HG03457 (cell line): ENCODE measurements at regions not wholly inside any gene's neighbourhood (a gene's known extent, or its start where the extent isn't known, plus 50 kb on each side); places are given as distances from the start of the nearest gene placed in this dataset.

ENCODE experiments used
- ATAC-seq: cut with Tn5 transposase; IDR thresholded peaks from one replicate; pipeline ENCODE4 v1.9.1; 2021; ENCODE audit warnings: moderate number of reproducible peaks; ENCODE audit not compliant: unreplicated experiment

DNA sequence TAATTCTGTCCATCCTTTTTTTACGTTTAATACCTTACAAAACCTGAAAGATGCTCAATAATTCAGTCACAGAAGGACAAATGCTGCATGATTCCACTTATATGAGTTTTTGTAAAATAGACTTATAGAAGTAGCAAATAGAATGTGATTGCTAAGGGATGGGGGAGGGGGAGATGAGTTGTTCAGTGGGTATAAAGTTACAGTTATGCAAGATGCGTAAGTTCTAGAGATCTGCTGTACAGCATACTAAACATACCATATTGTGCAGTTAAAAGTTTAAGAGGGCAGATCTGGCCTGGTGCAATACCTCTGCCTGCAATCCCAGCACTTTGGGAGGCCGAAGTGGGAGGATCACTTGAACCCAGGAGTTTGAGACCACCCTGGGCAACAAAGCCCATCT lies 78.8 kb downstream of the TET3 start:
- ATAC-seq, result no peak

GRCh38 chr2:74065456-74065855 lies 80.7 kb downstream of the TET3 start:
- ATAC-seq, result no peak

DNA sequence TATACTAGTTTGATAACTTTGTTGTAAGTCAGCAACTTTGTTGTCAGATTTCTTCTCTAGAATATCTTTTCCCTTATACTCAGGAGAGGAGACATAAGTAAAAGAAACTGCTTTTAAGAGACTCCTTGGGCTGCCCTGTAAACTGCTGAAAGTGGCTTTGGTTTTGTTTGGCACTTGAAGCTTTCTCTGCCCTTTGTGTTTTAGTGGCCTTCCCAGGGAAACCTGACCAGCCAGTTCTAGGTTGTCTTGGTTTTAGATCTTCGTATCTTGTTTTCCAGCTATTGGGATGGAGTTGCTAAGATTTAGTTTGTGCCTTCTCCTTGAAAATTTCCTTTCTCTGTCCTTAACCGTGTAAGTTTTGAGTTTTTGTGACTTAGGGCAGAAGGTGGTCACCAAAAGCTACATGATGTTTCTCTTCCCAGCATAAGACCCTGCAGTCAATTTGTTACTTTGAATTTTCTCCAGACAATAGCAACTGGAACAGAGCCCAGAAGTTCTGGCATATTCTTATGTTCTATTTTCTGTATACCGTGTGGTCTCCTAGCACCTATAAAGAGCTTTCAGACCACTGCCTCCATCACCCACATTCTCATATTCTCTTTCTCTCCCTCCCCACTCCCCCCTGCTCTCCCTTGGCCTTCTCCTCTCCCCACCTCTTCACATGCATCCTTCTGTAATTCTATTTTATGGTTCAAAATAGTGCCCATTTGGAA lies 81.1 kb downstream of the BOLA3 start:
- no peak for ATAC-seq

DNA sequence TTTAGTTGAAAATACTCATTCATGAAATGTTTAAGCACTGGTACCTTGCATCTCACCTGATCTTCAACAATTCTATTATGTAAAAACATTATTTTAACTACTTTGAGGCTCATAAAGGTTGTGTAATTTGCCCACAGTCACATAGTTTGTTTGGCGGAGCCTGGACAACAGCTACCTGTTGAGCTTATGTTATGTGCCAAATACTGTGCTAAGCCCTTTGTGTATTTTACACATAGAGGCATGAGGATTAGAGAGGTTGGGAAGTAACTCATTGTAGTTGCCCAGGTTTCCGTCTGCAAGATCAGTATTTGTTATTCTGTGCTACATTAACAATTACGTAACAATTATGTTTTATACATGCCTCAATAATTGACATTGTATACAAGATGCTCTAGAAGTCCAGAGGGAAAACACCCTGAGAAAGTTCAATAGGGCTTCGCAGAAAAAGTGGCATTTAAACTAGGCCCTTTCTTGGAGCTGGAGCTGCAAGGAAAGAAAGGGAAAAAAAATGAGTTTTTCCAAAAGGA lies 80.4 kb downstream of the BOLA3 start:
- no peak for ATAC-seq

- ATAC-seq, result no peak
These were observed 76.7 kb downstream of the BOLA3 start for GRCh38 chr2:74070991-74071390.

DNA sequence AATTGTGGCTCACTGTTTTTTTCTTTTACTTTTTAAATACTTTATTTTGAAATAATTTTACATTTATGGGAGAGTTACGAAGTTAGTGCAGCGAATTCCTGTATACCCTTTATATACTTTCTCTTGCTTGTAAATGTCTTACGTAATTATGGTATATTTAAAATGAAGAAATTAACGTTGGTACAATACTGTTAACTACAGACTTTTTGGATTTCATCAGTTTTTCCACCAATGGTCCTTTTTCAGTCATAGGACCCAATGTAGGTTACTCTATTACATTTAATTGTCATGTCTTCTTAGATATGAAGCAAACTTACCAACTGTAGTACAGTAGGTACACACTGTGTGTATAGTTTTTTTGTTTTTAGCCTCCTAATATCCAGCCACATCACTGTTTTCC lies 76.3 kb downstream of the BOLA3 start:
- no peak for ATAC-seq

GRCh38 chr2:74072565-74072964 lies 75.1 kb downstream of the BOLA3 start:
- no peak for ATAC-seq

GRCh38 chr2:74074487-74074886 lies 73.2 kb downstream of the BOLA3 start:
- ATAC-seq, result no peak

- ATAC-seq, result no peak
These were observed 71.6 kb downstream of the BOLA3 start for GRCh38 chr2:74076074-74076470.

DNA sequence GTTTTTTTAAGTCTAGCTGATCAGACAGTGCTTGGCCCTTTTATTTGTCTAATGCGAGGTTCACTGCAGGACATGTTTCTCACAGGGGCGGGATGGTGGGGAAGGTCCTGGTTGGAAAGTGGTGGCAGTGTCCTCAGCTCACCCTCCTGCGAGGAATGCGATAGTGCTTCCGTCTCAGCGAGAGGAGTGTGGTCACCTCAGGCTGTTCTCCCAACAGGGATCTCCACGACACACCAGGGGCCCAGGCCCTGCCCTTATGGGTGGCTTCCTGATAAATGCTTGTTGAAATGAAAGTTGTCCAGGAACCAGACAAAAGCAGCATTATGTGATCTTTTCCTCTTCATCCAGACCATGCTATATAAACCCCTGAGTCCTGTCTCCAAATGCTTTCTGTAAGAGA lies 70.1 kb downstream of the BOLA3 start:
- no peak for ATAC-seq

DNA sequence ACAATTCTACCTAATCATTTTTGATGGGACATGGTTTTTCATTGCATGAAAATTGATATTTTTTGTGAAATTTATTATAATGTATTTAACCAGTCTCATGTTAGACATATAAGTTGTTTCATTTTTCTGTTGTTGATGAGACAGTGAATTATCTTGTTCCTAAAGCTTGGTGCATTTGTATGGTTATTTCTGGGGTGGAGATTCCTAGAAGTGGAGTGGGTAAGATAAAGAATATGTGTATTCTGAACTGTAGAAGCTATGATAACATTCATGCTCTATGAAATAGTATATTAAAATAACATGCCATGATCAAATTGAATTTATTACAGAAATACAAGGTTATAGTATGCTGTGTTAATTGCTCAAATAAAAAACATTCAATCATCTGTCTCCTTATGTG lies 69.2 kb downstream of the BOLA3 start:
- no peak for ATAC-seq

DNA sequence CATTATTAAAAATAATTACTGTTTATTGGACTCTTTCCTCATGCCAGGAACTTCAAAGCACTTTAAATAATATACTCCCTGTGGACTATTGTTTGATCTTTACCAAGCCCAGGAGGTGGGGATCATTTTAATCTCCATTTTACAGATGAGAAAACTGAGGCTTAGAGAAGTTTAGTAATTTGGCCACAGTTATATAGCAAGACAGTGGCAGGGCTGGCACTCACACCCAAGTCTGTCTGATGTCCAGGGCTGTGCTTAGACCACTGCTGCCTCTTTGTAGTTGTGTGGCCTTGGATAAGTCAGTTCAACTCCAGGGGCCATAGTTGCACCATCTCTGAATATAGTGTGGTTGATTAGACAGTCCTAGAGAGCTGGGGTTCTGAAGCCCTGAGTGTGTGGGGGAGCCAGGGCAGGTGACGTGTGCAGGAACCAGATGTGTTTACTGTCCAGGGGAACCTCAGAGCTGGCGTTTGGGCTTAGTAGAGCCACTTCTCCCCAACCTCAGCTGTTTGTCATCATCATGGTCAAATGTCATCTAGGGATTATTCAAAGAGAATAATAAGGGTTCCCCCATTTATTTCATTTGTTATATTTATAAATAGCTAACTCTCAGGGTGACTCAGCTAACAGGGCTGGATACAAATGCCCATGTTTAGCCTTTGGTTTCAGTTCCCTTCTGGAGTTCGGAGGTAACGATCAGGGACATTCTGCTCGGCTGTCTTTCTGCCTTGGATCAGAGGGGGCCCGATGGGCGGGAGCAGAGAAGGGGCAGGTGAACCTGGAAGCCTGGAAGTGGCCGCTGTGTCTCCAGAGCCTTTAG lies 68.0 kb downstream of the BOLA3 start:
- ATAC-seq, result peak; percentile 57

GRCh38 chr2:74080346-74080745 lies 67.4 kb downstream of the BOLA3 start:
- no peak for ATAC-seq

- no peak for ATAC-seq
These were observed 66.5 kb downstream of the BOLA3 start for GRCh38 chr2:74081030-74081762.

GRCh38 chr2:74081763-74082110 lies 66.0 kb downstream of the BOLA3 start:
- ATAC-seq, result no peak

- no peak for ATAC-seq
These were observed 64.0 kb downstream of the BOLA3 start for GRCh38 chr2:74083750-74084149.
